ENCODE measurements at regions not wholly inside any gene's neighbourhood (a gene's known extent, or its start where the extent isn't known, plus 50 kb on each side); places are given as distances from the start of the nearest gene placed in this dataset.

GRCh38 chr1:172874950-172875349, 175.8 kb downstream of the TNFSF18 start:
- no peak for TF ChIP-seq SIN3A (IDR thresholded peaks at IDR 0.05; ENCODE audit: borderline replicate concordance, insufficient read depth, low read length)
- no peak for TF ChIP-seq POLR2AphosphoS5 (IDR thresholded peaks at IDR 0.05; ENCODE audit: low read depth, low read length)
- TF ChIP-seq FOXP2 (optimal IDR thresholded peaks at IDR 0.05; ENCODE audit: borderline replicate concordance, extremely low read depth, extremely low read length, insufficient read depth), result no peak
